ENCODE measurements at regions not wholly inside any gene's neighbourhood (a gene's known extent, or its start where the extent isn't known, plus 50 kb on each side); places are given as distances from the start of the nearest gene placed in this dataset.

GRCh38 chr3:177694951-177695350 is 497.7 kb upstream of the TBL1XR1 start:
- TF ChIP-seq POLR2A (IDR thresholded peaks at IDR 0.05) (no peak), CTCF (IDR thresholded peaks at IDR 0.05 in 8 of 11, conservative IDR thresholded peaks at IDR 0.05 in 3 of 11) (no peak)

All from spleen (tissue), 7 donors.